Small intestine (tissue), 7 donors: ENCODE measurements at regions not wholly inside any gene's neighbourhood (a gene's known extent, or its start where the extent isn't known, plus 50 kb on each side); places are given as distances from the start of the nearest gene placed in this dataset.
A peak's percentile ranks its signal among the peaks of the same experiment; 100 is the strongest.

ENCODE experiments used
- DNase-seq, 2 donors: peaks; one replicate each; pipeline versions ENCODE4 v3.0.0 to v3.0.0-alpha.2; 2013
- FAIRE-seq: peaks from 2 replicates; lab custom pipeline; 2012; peaks lifted over from hg19 to GRCh38; lab: Jason Lieb, UNC
- H3K27ac ChIP-seq, 3 donors: one replicate each; pipeline ENCODE4 v1.5.1; 2013; ENCODE audit warnings: low read length in 2 of 3, mild to moderate bottlenecking in 2 of 3, control low read depth in 1 of 3, inconsistent platforms in 1 of 3, low read depth in 1 of 3, moderate library complexity in 1 of 3
- H3K27me3 ChIP-seq, 3 donors: one replicate each; pipeline ENCODE4 v1.6.1; 2013; ENCODE audit warnings: low read length in 3 of 3, inconsistent platforms in 1 of 3; ENCODE audit not compliant: control insufficient read depth in 3 of 3, insufficient read depth in 3 of 3
- H3K36me3 ChIP-seq, 3 donors: one replicate each; pipeline ENCODE4 v1.6.1; 2013; ENCODE audit warnings: low read length in 3 of 3, inconsistent platforms in 1 of 3, low read depth in 1 of 3, mild to moderate bottlenecking in 1 of 3, moderate library complexity in 1 of 3; ENCODE audit not compliant: control insufficient read depth in 3 of 3, insufficient read depth in 2 of 3
- H3K4me1 ChIP-seq, 3 donors: one replicate each; pipeline ENCODE4 v1.6.1; 2013; ENCODE audit warnings: low read length in 2 of 3, inconsistent platforms in 1 of 3, low read depth in 1 of 3, mild to moderate bottlenecking in 1 of 3, moderate library complexity in 1 of 3; ENCODE audit not compliant: control insufficient read depth in 3 of 3, insufficient read depth in 2 of 3
- H3K4me3 ChIP-seq, 3 donors: one replicate each; pipeline ENCODE4 v1.5.1; 2013; ENCODE audit warnings: low read length in 3 of 3, control low read depth in 1 of 3, inconsistent platforms in 1 of 3, low read depth in 1 of 3, mild to moderate bottlenecking in 1 of 3, moderate library complexity in 1 of 3
- H3K9me3 ChIP-seq, 2 donors: one replicate each; pipeline ENCODE4 v1.6.1; 2013; ENCODE audit warnings: low read depth in 1 of 2, low read length in 1 of 2; ENCODE audit not compliant: control insufficient read depth in 2 of 2, insufficient read depth in 1 of 2
- WGBS, 3 donors: extraction: QIAGEN DNeasy Blood & Tissue Kit; methylation state at CpG; one replicate each; pipeline ENCODE4 v1.1.7; 2013; 5-methylcytosine and 5-hydroxymethylcytosine counted together
- donor health status: healthy with polysubstance abuse.
- donor health status: control.
- donor health status: control.
- donor health status: Bipolar disorder and iron deficiency.
- donor health status: healthy.

- no peaks in the 10 kb centered on the region for H3K36me3 ChIP-seq
- H3K9me3 ChIP-seq, result no peaks in the 10 kb centered on the region
- H3K27me3 ChIP-seq, result no peaks in the 10 kb centered on the region
- WGBS, 3 donors, result 44 to 88% (median 65%) methylated on average over 3 of the region's 3 CpGs
- FAIRE-seq (no peak), DNase-seq (no peak)
- H3K27ac ChIP-seq, result no peak overlapping the region
- no peaks in the 10 kb centered on the region for H3K4me1 ChIP-seq
- no peak overlapping the region for H3K4me3 ChIP-seq
Observed at GRCh38 chr5:104643320-104643719, 1080.7 kb upstream of the NUDT12 start.

- Histone ChIP-seq H3K36me3 (no peaks in the 10 kb centered on the region), H3K27me3 (no peaks in the 10 kb centered on the region), H3K4me1 (no peaks in the 10 kb centered on the region), H3K4me3 (no peak overlapping the region), H3K27ac (no peak overlapping the region), H3K9me3 (no peaks in the 10 kb centered on the region)
- FAIRE-seq (no peak), DNase-seq (no peak)
- 65 to 71% (median 68%) methylated on average over 3 of the region's 3 CpGs for WGBS, 3 donors
Observed at GRCh38 chr5:104635227-104635626, 1072.6 kb upstream of the NUDT12 start.

DNA sequence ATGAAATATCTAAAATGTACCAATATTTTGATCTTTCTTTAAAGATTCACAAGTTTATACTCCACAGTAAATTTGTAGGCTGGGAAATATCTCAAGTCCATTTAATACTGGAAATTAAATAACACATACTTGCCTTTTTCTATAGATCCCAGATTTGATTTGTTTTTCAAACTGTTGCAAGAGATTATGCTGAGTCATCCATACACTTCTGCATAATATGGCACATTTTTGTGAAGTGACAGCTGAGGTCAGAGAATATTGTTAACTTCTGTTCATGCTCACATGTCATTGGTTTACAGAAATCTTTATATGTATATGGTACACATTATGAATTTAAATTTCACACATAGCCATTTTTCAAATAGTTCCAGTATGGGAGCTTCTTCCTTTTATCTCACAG lies 1066.3 kb upstream of the NUDT12 start:
- no peak for DNase-seq

DNA sequence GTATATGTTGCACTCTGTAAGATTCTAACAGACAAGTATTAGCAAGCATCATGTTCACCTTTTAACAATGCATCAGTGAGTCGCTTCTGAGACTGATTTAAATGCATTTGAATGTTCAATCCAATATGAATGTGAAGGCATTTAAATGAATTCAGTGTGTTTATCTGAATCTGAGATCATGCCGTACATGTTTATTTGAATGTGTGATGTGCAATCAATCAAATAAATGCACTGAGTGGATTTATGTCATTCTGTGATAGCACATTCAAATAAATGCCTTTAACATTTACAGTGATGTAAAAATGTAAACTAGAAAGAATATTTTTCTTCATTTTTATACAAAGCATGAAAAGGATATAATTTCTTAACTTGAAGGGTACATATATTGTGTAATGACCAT lies 1063.5 kb upstream of the NUDT12 start:
- FAIRE-seq (no peak), DNase-seq (no peak)
- 61 to 70% (median 67%) methylated on average over 2 of the region's 2 CpGs for WGBS, 3 donors
- H3K4me3 ChIP-seq, result no peak overlapping the region
- no peaks in the 10 kb centered on the region for H3K27me3 ChIP-seq
- no peaks in the 10 kb centered on the region for H3K36me3 ChIP-seq
- no peak overlapping the region for H3K27ac ChIP-seq
- H3K9me3 ChIP-seq, result peaks cover 0 to 8% of the 10 kb centered on the region in 2 donors
- no peaks in the 10 kb centered on the region for H3K4me1 ChIP-seq

More for the DNA sequence above, 1066.3 kb upstream of the NUDT12 start:
- no peak overlapping the region for H3K4me3 ChIP-seq
- no peaks in the 10 kb centered on the region for H3K27me3 ChIP-seq
- no peaks in the 10 kb centered on the region for H3K4me1 ChIP-seq
- no peak for FAIRE-seq
- H3K27ac ChIP-seq, result no peak overlapping the region
- H3K36me3 ChIP-seq, result no peaks in the 10 kb centered on the region
- H3K9me3 ChIP-seq, result peaks cover 0 to 8% of the 10 kb centered on the region in 2 donors

DNA sequence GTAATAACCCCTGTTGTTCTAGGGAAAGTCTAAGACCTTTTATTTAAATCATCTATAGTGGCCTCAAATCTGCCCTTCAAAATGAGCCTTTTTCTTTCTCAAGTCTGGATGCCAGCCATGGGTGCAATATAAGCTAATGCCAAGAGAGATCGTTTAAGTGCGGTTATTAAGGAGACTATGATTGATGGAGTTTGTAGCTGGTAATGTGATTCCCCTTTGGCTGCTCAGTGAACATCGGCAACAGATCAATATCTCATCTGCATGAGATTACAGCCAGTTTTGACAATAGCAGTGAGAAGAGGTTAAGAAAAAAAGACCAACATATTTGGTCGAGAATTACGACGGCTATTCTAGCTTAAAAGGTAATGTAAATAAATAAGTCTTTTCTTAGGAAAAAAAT lies 1049.4 kb upstream of the NUDT12 start:
- Histone ChIP-seq H3K27ac (no peak overlapping the region), H3K27me3 (no peaks in the 10 kb centered on the region), H3K9me3 (no peaks in the 10 kb centered on the region), H3K4me3 (no peak overlapping the region), H3K4me1 (no peaks in the 10 kb centered on the region), H3K36me3 (no peaks in the 10 kb centered on the region)
- WGBS, 3 donors, result 45 to 61% (median 53%) methylated on average over 6 of the region's 6 CpGs
- no peak for FAIRE-seq
- no peak for DNase-seq

DNA sequence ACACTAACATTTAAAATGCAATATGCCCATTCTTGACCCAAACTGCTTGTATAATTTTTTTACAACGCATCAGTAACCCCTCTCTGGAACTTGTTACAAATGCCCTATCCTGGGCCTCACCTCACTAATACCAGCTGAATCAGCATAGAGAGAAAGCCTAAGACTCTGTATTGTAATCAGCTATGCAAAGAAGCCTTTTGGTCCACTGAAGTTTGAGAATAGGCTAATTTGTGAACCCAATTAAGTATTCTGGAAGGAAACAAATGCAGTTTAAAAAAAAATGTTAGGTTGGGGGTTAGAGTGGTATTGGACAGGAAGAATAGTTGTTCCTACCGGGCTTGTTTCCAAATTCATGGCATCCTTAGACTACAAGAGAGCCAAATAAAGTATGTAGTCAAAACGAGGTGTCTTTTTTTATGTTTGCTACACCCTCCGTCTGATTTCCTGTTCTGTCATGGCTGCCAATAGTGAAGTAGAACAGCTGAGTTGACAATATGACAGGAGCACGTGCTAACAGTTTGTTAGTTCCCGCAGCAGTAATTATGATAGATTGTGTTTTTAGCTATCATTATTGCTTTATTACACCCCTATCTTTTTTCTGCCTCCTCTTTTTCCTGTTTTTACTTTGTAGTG lies 1048.7 kb upstream of the NUDT12 start:
- FAIRE-seq (no peak), DNase-seq (no peak)
- Histone ChIP-seq H3K27ac (no peak overlapping the region), H3K4me1 (no peaks in the 10 kb centered on the region), H3K27me3 (no peaks in the 10 kb centered on the region), H3K4me3 (no peak overlapping the region), H3K9me3 (no peaks in the 10 kb centered on the region), H3K36me3 (no peaks in the 10 kb centered on the region)
- WGBS, 3 donors, result 42 to 52% (median 49%) methylated on average over 6 of the region's 6 CpGs

GRCh38 chr5:104606258-104606829 lies 1043.8 kb upstream of the NUDT12 start:
- Histone ChIP-seq H3K4me3 (no peak overlapping the region), H3K27ac (no peak overlapping the region), H3K9me3 (no peaks in the 10 kb centered on the region), H3K4me1 (no peaks in the 10 kb centered on the region), H3K27me3 (no peaks in the 10 kb centered on the region), H3K36me3 (no peaks in the 10 kb centered on the region)
- FAIRE-seq (no peak), DNase-seq (no peak)
- WGBS, 3 donors, result 68 to 74% (median 73%) methylated on average over 5 of the region's 5 CpGs

DNA sequence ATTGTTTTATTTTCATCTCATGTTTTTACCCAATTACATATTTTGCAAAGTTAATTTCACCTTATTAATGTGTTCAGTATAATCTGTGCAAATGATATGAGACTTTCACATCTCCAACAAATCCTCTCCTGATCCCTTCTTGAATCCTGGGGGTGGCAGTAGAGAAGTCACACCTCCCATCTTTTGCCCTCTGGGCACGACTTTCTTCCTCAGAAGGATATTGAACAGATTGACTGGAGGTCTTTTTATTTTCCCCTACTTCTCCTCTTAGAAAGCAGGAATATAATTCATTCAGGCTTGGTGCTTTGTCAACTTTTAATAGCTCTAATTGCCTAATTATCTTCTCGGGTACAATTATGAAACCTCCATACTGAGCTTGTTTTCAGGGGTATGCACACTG lies 1037.1 kb upstream of the NUDT12 start:
- FAIRE-seq (no peak), DNase-seq (no peak)
- 42 to 69% (median 51%) methylated on average over 2 of the region's 2 CpGs for WGBS, 3 donors
- H3K36me3 ChIP-seq, result no peaks in the 10 kb centered on the region
- H3K27ac ChIP-seq, result no peak overlapping the region
- no peaks in the 10 kb centered on the region for H3K4me1 ChIP-seq
- H3K27me3 ChIP-seq, result no peaks in the 10 kb centered on the region
- no peak overlapping the region for H3K4me3 ChIP-seq
- H3K9me3 ChIP-seq, result peaks cover 0 to 12% of the 10 kb centered on the region in 2 donors

DNA sequence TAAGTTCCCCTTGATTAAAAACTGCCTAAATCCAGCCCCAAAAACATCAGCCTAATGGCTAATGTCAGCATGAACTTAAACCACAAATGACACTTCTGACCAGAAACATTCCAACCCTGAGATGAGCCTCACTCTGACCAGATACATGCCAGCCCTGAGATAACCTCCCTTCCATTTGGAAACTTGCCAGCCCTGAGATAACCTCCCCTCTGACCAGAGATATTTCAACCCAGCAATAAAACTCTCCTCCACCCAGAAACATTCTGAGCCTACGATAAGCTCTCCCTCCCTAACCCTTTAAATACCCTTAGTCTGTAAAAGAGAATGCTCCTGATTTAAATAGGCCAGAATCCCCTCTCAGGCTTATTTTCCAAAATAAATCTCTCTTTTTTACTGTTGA lies 1035.7 kb upstream of the NUDT12 start:
- Histone ChIP-seq H3K9me3 (peaks cover 0 to 16% of the 10 kb centered on the region in 2 donors), H3K27me3 (no peaks in the 10 kb centered on the region), H3K4me1 (no peaks in the 10 kb centered on the region), H3K27ac (no peak overlapping the region), H3K4me3 (no peak overlapping the region), H3K36me3 (no peaks in the 10 kb centered on the region)
- 0 to 3% (median 1%) methylated on average over 1 of the region's 1 CpG for WGBS, 3 donors
- FAIRE-seq (no peak), DNase-seq (peak in 1 of 2 donors; percentile 1)
